ENCODE measurements at regions not wholly inside any gene's neighbourhood (a gene's known extent, or its start where the extent isn't known, plus 50 kb on each side); places are given as distances from the start of the nearest gene placed in this dataset.

DNA sequence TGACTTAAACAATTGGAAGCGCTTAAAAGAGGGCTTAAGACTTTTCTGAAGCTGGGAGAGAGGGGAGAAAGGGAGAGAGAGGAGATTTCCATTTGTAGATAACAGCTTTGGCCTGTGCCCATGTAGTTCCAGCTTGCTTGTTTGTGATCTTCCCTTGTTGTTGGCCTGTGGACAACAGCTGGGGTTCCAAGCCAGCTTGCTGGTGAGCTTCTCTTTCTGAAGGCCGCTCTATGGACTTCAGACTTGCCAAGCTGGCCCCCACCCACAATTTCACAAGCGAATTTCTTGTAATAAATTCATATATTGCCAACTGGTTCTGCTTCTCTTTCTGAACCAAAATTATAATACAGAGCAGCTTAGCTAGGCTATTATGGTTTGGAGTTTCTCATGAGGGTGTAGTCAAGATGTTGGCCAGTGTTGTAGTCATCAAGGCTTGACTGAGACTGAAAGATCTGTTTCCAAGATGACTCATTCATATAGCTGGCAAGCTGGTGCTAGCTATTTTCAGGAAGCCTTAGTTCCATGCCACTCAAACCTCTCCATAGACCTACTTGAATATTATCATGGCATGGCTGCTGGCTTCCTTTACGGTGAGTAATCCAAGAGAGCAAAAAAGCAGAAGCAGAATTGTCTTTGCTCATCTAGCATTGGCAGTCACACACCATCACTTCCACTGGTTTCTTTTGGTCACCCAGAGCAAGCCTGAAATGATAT is 89.4 kb downstream of the ATP23 start:
- no peak for TF ChIP-seq EZH2phosphoT487 (conservative IDR thresholded peaks at IDR 0.05; ENCODE audit: low read length)
- TF ChIP-seq, protein P1, sequence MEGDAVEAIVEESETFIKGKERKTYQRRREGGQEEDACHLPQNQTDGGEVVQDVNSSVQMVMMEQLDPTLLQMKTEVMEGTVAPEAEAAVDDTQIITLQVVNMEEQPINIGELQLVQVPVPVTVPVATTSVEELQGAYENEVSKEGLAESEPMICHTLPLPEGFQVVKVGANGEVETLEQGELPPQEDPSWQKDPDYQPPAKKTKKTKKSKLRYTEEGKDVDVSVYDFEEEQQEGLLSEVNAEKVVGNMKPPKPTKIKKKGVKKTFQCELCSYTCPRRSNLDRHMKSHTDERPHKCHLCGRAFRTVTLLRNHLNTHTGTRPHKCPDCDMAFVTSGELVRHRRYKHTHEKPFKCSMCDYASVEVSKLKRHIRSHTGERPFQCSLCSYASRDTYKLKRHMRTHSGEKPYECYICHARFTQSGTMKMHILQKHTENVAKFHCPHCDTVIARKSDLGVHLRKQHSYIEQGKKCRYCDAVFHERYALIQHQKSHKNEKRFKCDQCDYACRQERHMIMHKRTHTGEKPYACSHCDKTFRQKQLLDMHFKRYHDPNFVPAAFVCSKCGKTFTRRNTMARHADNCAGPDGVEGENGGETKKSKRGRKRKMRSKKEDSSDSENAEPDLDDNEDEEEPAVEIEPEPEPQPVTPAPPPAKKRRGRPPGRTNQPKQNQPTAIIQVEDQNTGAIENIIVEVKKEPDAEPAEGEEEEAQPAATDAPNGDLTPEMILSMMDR (IDR thresholded peaks at IDR 0.05; ENCODE audit: insufficient read depth, low read length, poor library complexity, severe bottlenecking), result no peak
